ENCODE measurements at regions not wholly inside any gene's neighbourhood (a gene's known extent, or its start where the extent isn't known, plus 50 kb on each side); places are given as distances from the start of the nearest gene placed in this dataset.
"Not testable (repeated sequence)": the region's sequence is repeated elsewhere in the genome, so short reads cannot be mapped to it uniquely, and the experiment has no call there.

DNA sequence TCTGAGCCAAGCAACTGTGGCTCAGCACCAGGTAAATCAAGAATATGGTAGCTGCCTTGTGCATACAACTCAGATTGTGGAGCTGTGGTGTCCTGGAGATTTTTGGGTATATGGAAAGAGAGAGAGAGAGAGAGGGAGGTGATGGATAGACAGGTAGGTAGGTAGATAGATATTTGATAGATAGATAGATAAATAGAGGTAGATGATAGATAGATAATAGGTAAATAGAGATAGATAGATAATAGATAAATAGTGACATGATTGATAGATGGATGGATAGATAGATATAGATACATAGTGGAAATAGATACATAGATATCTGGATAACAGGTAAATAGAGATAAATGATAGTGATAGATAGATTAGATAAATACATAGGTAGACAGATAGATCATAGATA is 206.3 kb downstream of the KLF6 start:
- DNase-seq (ENCODE audit: low spot score), result no peak

- DNase-seq (ENCODE audit: low spot score), result no peak
Observed at GRCh38 chr10:3578159-3578558, 206.8 kb downstream of the KLF6 start.

GRCh38 chr10:3574451-3574850 is 210.6 kb downstream of the KLF6 start:
- DNase-seq (ENCODE audit: low spot score), result no peak

DNA sequence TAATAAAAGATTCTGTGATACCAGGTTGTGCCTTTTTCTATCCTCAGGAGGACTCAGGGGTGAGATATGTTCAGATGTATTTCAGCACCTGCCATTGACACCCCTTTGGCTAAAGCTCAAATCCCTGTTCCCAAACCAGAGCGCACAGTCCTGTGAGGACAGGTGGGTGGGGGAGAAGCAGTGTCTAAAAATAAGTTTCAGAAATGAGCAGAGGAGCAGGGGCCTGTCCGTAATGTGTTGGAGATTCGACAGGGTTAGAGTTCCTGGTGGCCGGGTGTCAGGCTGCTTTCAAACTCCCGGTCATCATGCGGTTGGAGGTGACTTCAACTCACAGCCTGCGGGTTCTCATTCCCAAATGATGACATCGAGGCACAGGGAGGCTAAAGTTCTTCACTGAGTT is 211.5 kb downstream of the KLF6 start:
- DNase-seq (ENCODE audit: low spot score), result no peak

DNA sequence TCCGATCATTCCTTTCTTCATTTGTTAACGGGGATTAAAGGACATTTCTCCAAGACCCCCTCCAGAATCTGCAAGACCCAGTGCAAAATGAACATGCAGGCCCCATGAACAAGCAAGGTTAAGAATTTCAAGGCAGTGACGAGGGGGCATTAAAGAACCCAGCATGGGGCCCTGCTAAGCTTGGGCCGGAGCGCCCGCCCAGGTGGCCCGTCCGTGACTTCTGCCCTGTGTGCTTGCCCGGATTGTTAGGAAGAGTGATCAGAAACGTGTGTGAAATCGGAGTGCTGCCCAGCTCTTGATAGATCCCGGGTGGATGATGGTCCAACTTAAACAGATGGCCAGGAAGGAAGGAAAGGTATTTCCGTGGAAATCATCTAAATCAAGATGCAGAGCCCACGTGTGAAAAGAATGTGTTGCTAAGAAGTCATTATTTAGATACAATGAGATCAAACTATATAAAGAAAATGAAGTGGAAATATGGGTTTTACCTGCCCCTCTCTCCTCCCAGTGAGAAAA is 213.6 kb downstream of the KLF6 start:
- no peak for DNase-seq (ENCODE audit: low spot score)

DNA sequence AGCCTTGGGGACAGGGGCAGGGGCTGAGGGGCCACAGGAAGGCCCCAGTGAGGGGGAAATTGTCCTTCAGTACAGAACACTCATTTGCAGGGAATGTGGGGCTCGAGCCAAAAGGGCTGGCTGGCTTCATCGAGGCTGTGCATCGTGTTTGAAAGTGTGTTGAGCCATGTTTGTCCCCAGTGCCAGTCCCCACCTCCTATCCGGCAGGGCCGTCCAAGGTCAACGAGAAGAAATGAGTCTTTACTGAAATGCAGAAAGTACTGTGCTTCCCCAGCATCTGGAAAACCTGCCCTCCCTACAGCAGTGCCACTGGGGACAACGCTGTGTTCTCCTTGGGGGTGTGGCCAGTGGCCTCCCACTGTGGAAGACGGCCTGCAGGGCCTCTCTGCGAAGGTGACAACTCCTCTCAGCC is 214.1 kb downstream of the KLF6 start:
- DNase-seq (ENCODE audit: low spot score), result no peak

GRCh38 chr10:3570131-3570729 is 214.8 kb downstream of the KLF6 start:
- DNase-seq (ENCODE audit: low spot score), result no peak

- no peak for DNase-seq (ENCODE audit: low spot score)
Observed at GRCh38 chr10:3568983-3569382, 216.0 kb downstream of the KLF6 start.

- DNase-seq (ENCODE audit: low spot score), result no peak
Observed at GRCh38 chr10:3568392-3568791, 216.6 kb downstream of the KLF6 start.

- no peak for DNase-seq (ENCODE audit: low spot score)
Observed at GRCh38 chr10:3567291-3567963, 217.6 kb downstream of the KLF6 start.

DNA sequence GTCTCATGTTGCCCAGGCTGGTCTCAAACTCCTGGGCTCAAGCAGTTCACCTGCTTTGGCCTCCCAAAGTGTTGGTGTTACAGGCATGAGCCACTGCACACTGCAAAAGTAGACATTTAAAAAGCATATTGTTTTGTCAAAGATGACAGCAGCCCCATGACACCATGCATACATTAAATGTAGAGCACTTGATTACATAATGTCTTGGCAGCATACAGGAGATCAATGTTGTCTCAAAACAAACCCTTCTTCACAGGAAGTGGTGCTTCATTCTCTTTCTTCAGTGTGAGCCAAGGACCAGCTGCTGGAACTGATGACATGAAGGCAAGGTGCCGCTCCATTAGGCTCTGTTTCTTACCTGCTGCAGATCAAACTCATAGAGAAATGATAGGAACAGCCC is 218.4 kb downstream of the KLF6 start:
- no peak for DNase-seq (ENCODE audit: low spot score)

DNA sequence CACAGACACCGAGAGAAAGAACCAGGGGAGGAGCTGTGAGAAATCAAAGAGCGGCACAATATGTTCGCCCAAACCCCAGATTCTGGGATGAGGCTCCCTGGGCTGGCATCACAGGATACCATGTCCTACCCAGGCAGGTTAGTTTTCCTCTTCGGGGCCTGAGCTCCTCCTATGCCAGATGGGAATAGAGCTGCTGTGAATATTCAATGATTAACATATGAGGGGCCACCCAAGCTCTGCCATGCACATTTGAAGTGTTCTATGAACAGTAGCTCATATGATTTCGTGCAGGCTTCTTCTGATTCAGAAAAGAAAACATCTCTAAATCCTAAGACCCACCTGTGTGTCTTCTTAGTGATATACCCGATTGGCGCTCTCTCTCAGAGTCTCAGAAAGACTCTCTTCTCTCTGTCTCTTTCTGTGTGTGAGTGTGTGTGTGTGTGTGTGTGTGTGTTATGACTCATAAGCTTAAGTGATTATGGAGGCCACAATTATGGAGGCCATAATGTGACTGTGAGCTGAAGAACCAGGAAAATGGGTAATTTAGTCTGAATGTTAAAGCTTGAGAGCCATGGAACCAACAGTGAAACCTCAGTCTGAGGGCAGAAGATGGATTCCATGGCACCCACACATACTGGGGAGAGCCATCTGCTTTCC is 220.5 kb downstream of the KLF6 start:
- no peak for DNase-seq (ENCODE audit: low spot score)

DNA sequence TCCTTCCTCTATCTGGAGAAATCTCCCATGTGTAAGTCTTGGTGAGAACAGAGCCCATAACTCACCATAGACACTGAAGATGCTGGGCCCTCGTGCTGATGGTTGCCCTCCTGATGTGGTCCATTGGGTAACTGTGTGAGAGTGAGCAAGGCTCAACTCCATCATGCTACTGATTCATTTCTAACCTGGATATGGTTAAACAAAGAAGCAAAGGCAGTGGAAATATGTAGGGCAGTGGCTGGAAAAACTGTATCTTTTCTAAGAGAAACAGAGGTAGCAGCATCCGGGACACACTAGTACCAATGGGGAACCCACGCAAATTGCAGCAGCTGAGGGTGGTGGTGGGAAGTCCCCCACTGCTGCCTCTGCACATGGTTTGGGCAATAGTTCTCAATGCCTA is 221.7 kb downstream of the KLF6 start:
- DNase-seq (ENCODE audit: low spot score), result no peak

- not testable (repeated sequence) for DNase-seq (ENCODE audit: low spot score)
Observed at GRCh38 chr10:3560628-3561027, 224.4 kb downstream of the KLF6 start.

DNA sequence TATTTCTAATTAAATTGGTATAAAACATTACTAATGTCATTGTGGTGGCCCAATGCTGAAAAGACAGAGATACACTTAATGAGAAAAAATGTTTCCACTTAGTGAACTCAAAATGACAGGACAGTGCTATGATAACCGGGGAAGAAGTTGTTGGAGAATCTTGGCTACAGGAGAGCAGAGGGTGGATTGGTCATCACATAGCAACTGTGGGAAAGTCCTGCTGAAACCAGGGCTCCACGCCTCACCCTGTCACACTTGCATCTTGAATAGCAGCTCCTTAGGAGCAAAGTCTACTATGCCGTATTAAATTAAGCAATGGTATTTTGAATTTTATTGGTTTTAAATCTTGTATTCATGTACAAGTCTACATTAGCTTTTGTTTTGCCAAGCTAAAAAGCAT is 225.5 kb downstream of the KLF6 start:
- no peak for DNase-seq (ENCODE audit: low spot score)

DNA sequence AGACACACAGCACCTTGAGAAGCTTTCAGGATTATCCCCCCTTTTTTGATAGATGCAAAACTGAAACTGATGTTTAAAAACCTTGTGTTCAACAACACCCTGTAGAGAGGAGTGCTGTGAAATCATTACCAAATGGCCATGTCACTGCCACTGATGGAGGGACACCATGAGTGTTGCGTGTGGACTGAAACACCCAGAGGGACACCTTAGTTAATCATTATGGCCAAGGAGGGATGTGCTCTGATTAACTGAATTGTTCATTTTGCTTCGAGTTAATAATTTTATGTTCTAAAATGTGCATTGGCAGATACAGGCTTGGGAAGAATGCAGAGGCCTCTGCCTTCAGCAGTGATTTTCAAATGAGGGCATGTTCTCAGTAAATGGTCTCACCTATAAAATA is 226.0 kb downstream of the KLF6 start:
- DNase-seq (ENCODE audit: low spot score), result no peak

DNA sequence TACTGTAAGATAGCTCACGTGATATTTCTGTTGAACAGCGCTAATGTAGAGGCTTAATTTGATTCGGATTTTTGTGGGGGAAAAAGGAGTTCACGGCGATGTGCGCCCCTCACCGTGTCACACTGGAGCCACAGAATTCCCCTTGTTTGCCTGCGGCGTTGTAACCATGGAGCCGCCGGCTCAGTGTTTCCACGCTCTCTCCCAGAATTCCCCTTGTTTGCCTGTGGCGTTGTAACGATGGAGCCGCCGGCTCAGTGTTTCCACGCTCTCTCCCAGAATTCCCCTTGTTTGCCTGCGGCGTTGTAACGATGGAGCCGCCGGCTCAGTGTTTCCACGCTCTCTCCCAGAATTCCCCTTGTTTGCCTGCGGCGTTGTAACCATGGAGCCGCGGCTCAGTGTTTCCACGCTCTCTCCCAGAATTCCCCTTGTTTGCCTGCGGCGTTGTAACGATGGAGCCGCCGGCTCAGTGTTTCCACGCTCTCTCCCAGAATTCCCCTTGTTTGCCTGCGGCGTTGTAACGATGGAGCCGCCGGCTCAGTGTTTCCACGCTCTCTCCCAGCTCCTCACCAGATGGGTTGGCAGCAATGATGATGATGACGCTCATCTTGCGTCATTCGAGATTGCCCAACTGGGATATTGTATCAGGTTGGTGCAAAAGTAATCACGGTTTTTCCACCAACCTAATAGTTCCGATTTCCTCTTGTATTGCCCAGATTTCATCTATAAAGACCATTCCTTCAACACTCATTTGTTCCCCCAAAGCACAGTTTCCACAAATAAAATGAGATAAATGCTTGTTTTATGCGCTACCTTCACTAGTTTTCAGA is 228.6 kb downstream of the KLF6 start:
- DNase-seq (ENCODE audit: low spot score), result not testable (repeated sequence)

GRCh38 chr10:3554121-3554522 is 230.9 kb downstream of the KLF6 start:
- no peak for DNase-seq (ENCODE audit: low spot score)

DNA sequence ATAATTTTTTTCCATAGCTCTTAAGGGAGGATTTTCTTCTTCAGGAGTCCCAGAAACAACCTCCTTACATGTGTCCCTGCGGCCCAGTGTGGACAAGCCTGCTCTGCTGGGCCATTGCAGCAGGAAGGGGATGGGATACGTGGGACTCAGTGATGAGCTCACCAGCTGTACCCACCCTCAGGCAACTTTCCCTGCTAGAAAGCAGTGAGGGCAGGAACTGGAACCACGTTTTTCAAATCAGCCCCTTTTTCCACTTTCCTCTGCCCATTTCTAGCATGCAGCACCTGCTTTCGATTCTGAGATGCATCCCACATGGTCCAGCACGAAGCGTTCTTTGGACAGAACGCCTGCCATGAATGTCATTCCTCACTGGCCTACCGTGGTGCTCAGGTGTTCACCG is 232.7 kb downstream of the KLF6 start:
- DNase-seq (ENCODE audit: low spot score), result no peak

DNA sequence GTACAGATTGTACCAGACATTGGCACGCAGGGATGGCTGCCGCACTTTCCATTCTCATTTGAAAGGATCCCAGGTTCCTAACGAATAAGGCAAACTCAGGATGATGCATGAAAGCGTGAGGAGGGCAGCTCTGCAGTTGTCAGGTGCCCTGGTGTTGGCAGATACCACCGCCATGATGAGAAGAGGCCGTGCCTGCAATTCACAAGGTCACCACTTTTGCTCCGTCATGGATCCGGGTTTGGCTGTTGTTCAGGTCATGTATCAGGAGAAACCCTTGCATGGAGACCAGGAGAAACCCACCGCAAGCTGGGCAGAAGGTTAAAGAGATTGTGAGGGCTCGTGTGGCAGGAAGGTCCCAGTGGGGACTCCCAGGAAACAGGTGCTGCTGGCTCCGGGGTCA is 233.2 kb downstream of the KLF6 start:
- no peak for DNase-seq (ENCODE audit: low spot score)

DNA sequence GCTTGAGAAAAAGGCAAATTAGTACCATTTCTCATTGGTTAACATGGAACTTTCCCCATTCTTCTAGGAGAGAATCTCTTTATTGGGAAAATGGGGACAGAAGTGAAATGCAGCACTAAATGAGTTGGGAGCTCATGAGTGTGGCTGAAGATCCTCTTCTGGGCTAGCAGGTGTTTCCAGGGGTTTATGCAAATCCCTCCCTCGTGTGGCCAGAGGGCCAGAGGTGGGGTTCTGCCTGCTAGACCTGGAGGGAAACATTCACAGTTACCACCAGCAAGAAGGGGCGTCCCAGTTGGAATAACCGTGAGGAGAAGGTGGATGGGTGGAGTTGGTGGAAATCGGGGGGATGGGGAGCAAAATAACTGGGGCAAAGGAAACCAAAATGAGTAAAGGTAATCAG is 235.9 kb downstream of the KLF6 start:
- no peak for DNase-seq (ENCODE audit: low spot score)

- no peak for DNase-seq (ENCODE audit: low spot score)
Observed at GRCh38 chr10:3548702-3549101, 236.3 kb downstream of the KLF6 start.

Data from mesenteric fat pad (tissue), 1 donor.